HG03432 (cell line): ENCODE measurements at regions not wholly inside any gene's neighbourhood (a gene's known extent, or its start where the extent isn't known, plus 50 kb on each side); places are given as distances from the start of the nearest gene placed in this dataset.

Source experiments
- ATAC-seq: cut with Tn5 transposase; IDR thresholded peaks from one replicate; pipeline ENCODE4 v1.9.1; 2021; ENCODE audit warnings: mild to moderate bottlenecking, moderate library complexity; ENCODE audit not compliant: unreplicated experiment

DNA sequence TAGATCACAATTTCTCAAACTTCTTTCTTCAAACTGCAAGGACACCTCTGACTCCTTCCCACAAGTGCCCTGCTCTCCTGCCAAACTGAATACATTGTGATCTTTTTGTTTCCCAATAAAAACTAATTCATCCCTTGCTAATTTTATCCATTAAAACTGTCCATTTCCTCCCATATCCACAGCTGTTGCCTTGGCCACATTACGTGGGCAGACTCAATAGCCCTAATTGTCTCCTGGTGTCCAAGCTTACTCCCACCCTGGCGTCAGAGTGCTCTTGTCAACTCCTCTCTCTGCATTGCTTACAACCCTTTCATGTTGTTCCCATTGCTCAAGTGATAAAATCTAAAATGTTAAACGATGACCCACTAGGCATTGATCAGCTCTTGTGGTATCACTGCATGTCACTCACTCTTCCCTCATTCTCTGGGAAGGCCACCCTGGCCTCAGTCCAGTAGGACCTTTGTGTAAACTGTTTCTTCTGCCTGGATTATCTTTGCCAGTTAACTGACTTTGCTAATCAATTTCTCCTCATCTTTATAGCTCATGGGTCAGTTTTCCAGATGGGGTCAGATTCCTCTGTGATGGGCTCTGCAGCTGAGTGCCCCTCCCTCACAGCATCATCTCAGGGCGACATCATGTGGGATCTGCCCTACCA lies 525.0 kb downstream of the SLC4A3 start:
- no peak for ATAC-seq

DNA sequence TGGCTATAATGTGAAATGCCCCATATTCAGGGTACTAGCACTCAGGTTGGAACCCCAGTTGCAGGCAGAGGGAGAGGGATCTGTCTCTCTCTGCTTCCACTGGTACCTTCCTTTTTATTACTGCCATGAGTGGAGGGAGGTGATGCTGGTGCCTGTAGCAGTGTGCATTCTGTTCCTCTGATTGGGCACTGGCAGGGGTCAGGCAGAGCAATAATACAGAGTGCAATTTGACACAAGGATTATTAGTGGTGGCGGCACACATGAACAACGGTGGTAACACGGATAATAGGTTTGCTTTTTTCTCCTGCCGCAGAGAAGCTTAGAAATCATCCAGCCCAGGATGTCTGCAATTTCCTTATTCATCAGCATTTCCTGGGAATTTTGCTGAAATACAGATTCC lies 525.7 kb downstream of the SLC4A3 start:
- ATAC-seq, result no peak

DNA sequence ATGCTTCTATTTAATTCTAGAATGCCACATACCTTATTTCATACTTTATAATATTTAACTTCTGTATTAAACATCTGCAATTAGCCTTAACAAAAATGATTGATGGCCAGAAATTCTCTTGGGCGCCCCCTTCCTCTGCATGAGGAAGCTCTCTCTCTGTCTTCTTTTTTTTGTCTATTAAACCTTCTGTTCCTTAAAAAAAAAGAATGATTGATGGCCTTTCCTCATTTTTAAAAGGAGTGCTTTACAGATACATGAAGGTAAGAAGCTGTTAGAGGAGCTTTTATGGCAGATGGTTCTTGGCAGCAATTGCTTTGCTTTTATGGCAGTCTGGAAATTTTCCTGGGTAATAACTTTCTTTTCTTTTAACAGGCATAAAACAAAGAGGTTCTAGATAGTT lies 526.9 kb downstream of the SLC4A3 start:
- no peak for ATAC-seq

DNA sequence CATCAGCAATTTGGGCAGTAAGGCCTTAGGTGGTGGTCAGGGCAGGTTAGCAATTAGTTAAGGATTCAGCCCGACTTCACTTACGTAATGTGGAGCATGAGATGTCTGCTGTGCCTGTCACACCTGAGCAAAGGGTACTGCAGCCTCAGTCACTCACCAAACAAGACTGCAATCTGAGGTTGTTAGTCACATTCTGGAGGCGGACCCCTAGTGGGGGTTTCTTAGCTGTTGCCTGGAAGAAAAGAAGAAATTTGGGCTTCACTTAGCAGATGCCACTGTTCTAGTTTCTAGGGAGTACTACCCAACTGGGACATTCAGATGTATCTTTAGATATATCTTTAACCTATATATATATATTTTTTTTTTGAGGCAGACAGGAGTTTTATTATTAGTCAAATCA lies 529.9 kb downstream of the SLC4A3 start:
- ATAC-seq, result no peak

DNA sequence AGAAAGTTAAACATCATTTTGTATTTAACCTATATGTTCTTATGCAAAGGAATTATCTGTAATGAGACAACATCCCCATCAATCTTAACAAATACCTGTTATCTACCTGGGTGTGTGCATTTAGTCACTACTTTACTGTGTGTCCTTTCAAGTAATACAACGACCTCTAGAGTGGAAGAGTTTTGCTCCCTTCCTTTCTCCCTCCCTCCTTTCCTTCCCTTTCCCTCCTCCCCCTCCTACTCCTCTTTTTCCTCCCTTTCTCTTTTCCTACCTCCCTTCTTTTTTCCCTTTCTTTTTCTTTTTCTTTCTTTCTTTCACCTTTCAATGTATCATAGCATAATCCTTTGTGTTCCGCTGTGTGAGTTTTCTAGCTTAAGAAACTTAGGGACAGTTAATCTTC lies 532.3 kb downstream of the SLC4A3 start:
- no peak for ATAC-seq

DNA sequence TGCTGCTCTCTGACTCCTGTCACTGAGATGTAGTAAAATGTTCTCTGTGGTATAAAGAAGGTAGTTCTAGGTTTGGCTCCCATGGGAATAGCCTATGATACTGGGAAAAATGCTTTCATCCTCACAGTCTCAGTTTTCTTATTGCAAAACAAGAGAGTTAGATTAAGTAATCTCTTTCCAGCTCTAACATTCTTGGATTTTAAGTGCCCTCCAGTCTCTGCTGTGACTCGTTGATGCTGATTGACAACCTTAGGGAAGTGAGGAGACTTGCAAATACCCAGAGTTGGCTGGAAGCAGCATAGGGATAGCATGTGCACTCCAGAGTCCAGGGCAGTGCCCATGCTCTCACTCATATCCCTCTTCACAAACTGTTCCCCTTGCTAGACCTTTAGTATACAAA lies 534.9 kb downstream of the SLC4A3 start:
- no peak for ATAC-seq

DNA sequence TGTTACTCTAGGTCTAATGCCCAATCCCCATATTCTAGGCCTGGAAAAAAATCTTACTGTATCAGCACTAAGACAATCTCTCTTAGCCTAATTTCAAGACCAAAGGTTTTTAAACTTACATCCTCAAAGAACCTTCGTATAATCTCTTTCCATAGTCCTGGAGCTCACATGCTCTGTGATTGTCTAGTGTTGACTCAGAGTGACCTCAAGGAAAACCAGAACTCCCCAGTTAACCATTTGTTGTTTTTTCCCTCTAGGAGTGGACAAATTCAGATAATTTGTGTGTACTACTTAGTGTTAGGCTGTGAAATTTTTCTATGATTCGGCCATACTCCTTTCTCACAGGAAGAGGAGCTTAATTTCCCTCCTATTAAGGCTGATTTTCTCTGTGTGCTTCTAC lies 536.1 kb downstream of the SLC4A3 start:
- ATAC-seq, result no peak

DNA sequence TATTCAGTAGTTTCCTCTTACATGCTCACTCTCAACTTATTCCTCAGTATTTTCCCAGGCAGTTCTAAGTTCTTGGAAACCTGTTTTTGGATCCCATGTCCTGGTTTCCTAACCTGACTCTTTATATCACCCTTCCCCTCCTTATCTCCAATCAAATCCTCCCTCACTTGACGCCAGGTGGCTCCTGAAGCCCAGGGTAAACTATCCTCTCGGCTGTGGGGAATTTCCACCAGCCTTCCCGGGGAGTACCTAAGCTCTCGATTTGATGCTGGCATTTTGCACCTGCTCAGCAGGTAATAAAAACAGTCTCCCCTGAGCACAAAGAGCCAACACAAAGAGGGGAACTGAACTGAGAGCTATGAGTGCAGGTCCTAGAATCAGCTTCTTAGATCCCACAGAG lies 538.0 kb downstream of the SLC4A3 start:
- ATAC-seq, result no peak

DNA sequence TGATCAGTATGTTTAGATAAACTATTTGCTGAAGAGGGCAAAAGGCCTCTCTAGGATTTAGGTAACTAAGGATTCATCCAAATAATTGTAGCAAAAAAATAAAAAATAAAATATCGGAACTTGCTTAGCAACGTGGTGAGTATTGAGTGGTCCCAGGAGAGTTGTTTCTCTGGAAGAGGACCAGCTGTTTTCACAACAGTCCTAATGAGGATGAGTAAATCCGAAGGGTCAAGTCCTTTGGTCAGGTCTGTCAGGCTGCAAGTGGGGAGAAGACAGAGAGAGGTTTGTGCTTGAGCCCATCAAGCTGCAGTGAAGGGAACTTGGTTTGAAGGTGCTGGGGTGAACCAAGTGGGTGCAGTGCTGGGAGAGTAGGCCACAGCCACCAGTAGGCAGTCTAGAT lies 539.2 kb downstream of the SLC4A3 start:
- no peak for ATAC-seq

DNA sequence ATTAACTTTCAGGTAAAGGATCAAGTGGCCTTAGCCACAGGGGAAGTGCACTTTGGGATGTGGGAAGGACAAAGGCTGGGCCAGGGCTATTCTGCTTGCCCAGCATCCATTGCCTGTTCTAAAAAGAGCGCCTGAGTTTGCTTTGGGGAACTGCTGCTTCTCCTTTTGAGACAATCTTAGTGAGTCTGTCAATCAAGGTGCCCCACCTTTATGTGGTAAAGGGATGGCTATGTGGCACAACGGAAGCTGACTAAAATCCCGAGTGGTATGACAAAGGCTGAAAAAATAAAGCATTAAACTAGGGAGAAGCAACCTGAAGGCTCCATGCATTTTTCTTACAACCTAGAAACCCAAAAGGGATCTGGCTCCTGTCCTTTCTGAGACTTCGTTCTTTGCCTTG lies 540.5 kb downstream of the SLC4A3 start:
- no peak for ATAC-seq

DNA sequence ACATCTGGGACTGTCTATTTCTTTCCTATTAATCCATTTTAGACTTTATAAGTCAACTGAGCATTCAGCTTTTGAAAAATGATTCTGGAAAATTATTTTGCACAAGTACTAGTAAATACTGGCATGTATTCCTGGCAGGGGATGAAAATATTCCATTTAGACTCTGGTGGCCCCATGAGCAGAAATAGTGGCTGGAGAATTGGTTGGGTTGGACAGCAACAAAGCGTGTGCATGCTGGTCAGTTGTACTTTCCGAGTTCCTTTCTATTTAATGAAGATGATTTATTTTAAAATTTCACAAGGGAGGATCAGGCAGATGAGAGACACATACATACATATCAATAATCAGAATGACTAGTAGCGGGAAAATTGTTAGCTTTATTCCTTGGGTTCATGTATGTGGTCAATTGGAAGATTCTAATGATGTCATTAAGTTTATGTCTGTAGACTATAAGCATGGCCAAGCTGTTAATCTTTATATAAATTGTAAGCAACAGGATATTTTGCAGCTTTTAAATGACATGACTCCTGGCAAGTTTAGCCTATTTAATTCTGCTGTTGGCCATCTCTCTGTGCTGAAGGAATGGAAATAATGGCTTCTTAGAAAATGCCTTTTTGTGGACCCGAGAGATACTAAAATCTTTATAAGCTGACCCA lies 541.6 kb downstream of the SLC4A3 start:
- ATAC-seq, result no peak

DNA sequence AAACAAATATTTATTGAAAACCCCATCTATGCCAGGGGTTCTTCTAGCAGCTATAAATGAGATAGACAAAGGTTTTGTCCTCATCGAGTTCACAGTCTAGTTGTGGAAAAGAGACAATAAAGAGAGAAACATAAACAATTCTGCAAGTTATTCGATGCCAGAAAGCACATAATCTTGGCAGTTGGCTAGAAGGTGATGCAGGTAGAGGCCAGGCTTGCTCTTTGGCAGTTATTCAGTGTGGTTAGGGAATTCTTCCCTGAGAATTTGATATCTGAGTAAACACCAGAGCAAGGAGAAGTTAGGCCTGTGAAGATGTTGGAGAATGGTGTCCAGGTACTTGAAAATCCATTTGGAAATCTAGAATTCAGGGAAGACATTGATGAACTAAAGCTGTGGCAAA lies 547.4 kb downstream of the SLC4A3 start:
- ATAC-seq, result no peak

DNA sequence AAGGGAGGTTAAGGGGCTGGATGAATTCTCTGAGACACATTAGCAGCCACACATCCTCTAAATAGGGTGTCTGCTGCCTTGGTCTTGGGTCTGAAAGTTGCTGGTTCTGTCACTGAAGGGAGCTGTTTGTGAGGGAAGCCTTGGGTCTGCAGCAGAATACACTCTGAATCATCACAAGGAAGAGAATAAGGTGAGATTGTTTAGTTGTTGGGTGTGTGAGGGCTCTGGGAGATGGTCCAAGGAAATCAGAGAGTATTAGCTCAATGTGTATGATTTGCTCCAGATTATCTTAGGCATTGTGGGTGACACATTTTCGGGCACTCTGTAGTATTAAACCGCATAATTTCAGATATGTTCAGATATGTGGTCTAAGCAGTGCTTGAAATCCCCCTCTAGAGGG lies 548.5 kb downstream of the SLC4A3 start:
- ATAC-seq, result no peak

DNA sequence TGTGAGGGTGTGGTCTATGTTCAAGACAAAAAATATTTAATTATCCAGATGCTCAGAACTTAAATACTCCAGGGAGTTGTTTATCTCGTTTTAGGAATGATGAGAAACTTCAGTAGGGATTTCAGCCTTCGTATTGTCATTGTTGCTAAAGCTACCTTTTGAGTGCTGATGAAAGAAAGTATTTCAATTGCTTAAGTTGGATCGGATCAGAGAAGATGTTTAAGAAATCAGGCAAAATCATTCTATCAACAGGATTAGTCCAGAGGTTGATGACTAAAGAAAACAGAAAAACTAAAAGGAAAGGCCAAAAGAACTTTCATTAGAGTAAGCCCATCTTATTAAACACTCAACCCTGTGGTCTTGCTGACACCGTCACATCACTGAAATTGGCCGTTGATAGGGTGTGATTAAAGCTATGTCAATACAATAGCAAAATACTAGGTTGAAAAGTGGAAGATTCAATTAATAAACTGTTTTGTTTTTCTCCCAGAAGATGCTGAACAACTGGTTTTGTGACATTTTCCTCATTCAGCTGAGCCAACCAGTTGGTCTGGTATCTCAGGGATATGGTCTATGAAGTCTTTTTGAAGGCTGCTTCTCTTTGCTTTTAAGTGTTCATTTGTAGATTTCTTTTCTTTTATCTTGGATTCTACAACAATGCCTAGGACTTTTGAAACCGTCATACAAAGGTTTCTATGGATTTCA lies 551.7 kb downstream of the SLC4A3 start:
- no peak for ATAC-seq

DNA sequence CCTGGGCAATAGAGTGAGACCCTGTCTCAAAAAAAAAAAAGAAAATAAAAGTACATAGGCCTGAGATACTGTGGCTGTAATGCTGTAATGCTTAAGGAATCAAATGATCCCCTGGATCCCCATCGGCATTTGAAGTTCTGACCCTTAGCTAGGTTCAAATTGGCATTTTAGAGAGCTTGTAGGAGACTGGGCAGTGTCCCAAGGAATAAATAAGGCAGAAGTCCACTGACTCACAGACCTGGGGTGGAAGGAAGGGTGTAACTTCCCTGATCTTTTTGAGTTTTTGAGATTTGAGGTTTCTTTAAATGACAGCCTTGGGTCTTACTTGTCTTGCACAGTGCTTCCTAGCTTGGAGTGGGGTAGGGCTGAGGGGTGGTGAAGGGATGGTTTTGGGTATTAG lies 553.7 kb downstream of the SLC4A3 start:
- ATAC-seq, result no peak

DNA sequence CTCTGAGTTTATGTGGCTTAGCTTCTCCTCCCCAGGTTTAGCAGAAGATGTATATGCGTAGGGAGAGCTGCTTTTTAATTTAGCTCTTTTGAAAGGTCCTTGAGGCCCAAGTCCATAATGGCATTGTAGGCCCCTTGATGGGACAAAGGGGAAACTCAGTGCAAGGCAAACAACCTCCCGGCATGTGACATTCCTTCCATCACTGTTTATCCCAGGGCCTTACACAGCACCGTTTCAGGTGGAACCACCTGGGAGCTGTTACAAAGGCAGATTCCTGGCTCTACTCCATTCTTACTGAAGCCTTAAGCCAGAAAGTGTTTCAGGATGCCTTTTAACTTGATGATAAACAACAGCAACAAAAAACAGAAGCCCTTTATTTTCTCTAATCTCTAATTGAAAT lies 555.4 kb downstream of the SLC4A3 start:
- no peak for ATAC-seq

DNA sequence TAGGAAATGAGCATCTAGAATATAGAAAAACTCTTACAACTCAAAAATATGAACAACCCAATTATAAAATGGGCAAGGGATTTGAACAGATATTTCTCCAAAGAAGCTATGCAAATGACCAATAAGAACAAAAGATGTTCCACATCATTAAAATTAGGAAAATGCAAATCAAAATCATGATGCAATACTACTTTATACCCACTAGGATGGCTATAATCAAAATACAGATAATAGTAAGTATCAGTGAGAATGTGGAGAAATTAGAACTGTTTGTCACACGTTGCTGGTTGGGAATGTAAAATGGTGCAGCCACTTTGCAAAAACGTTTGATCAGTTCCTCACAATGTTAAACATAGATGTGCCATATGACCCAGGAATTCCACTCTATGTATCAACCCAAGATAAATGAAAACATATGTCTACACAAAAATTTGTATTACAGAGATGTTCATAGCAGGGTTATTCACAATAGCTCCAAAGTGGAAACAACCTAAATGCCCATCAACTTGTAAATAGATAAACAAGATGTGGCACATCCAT lies 558.4 kb downstream of the SLC4A3 start:
- ATAC-seq, result no peak

DNA sequence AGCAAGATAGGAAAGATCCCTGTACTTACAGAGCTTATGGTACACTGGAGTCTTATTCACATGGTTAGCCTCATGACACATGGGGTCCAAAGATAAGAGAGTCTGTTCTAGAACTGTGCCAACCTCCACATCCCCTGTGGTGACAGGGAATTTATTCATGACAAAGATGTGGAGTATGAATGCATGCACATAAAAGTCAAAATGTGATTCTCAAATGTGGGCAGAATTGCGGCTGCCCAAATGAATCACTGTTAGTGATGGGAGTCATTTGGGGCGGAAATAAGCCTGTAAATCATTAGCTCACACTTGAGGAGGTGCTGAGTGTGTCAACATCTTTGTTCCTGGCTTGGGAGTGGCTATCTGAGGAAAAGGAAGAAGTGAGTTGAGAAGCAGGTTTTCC lies 560.6 kb downstream of the SLC4A3 start:
- ATAC-seq, result peak; percentile 71

DNA sequence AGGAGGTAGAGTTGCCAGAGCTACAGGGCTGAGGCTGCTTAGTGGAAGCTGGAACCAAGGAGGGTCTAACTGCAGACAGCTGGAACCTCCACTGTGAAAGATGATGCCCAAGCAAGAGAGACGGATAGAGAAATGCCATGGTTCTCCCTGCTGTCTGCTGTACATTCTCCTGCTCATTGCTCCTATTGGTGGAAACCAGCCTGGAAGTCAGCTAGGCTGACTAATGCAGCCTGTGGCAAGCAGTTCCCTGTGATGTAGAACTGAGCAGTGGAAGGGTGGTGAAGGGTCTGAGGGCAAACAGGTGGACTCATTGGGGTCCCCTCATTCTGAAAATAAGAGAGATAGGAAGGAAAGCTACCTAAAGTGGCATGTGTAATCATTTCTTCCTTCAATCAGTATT lies 563.6 kb downstream of the SLC4A3 start:
- ATAC-seq, result no peak

DNA sequence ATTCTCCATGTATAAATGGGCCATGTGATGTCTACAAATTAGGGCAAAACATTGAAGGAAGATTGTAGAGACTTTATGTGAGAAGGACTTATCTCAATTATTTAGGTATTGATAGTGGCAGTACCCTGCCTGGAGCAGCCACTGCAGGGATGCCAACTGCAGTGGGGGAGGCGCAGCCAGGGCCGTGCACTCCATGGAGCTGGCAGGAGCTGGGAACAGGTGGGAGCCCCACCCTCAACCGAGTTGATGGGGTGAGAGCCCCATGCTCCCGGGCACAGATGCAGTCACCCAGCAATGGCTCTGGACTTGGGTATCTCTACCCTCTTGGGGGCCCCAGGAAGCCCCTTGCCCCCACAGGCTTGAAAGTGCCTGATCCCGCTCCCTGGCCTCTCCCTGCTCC lies 564.3 kb downstream of the SLC4A3 start:
- ATAC-seq, result no peak

DNA sequence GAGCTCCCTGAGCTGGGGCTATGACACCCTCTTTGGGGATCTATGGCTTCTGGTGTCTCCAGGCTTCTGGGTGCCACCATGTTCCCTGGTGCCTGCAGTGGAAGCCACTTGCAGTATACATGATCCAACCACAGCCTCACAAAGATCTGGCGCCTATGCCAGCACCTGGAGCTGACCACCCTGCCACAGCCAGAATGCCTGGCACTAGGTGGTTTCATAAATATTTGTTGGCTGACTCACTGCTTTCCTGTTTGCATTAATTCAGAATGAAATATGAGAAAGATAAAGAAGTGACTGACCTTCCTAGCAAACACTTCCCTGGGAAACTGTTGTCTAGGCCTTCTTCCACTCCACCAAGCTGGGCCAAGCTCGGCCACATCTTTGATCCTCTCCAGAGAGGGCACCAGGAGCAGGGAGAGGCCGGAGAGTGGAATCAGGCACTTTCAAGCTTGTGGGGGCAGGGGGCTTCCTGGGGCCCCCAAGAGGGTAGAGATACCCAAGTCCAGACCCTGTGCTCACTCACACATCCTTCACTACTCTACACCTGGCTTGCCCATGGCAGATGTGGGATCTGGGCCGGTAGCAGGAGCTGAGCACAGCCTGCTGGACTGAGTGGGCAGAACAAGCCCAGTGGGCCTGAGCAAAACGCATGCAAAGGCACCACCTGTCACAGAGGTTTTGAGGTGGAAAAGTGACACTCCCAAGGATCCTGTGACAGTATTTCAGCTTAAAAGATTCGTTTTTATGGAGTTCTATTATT lies 565.7 kb downstream of the SLC4A3 start:
- no peak for ATAC-seq
